ENCODE measurements at regions not wholly inside any gene's neighbourhood (a gene's known extent, or its start where the extent isn't known, plus 50 kb on each side); places are given as distances from the start of the nearest gene placed in this dataset.

- TF ChIP-seq CTCF (IDR thresholded peaks at IDR 0.05) = no peak
Measured at GRCh38 chr1:60952612-60953111, 129.7 kb upstream of the NFIA start.

GRCh38 chr1:60950224-60951063 is 131.9 kb upstream of the NFIA start:
- TF ChIP-seq CTCF (IDR thresholded peaks at IDR 0.05) = no peak

- no peak for TF ChIP-seq CTCF (IDR thresholded peaks at IDR 0.05)
Measured at GRCh38 chr1:60949826-60950197, 132.5 kb upstream of the NFIA start.

GRCh38 chr1:60949154-60949825 is 133.1 kb upstream of the NFIA start:
- no peak for TF ChIP-seq CTCF (IDR thresholded peaks at IDR 0.05)

GRCh38 chr1:60948486-60948885 is 133.9 kb upstream of the NFIA start:
- TF ChIP-seq CTCF (IDR thresholded peaks at IDR 0.05) = no peak

DNA sequence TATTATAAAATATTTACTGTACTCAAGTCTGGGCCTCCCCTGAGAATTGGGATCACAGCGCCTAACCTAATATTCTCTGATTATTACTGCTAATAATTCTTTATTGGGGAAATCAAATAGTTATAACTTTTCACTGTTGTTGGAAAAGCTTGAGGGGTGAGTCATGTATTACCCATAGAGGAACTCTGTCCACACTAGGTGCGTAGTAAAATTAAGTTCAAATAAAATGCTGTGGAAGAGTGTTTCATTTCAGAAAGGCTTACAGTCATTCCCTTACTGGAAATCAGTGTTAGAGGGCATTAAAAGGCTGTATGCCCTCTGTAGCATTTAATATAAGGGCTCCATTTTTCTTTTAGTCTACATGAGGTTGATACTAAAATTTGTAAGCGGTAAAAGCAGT is 135.0 kb upstream of the NFIA start:
- no peak for TF ChIP-seq CTCF (IDR thresholded peaks at IDR 0.05)

DNA sequence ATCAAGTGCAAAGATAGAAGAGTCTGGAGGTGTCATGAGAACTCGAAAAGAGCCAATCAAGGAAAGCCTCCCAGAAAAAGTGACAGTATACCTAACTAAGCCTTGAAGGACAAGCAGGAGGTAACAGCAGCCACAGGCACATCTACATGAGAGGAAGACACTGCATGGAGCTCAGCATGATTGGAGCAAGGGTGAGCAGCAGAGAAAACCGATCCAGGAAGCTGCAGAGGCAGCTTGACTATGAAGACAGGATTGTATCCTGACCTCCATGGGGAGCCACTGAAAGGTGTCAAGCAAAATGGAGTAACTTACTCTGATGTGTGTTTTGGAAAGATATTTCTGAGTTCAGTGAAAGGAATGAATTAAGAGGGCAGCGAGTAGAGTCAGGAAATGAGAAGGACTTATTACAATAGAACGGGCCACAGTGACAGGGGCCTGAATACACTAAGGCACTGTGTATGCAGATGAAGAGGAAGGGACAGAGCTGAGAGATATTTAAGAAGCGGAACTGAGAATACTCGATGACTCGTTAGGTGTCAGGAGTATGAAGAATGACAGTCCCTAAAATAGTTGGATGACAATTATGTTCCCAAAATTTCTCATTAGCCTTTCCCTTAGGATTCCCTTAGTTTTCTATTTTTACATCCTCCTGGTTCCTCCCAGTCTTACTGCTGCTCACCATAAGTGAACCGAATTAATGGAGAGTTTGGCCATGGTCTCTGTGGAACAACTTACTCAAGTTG is 139.3 kb upstream of the NFIA start:
- no peak for TF ChIP-seq CTCF (IDR thresholded peaks at IDR 0.05)
